Adrenal gland (tissue), 9 donors: ENCODE measurements at regions not wholly inside any gene's neighbourhood (a gene's known extent, or its start where the extent isn't known, plus 50 kb on each side); places are given as distances from the start of the nearest gene placed in this dataset.
A peak's percentile ranks its signal among the peaks of the same experiment; 100 is the strongest.

Experiments
- DNase-seq, 7 donors: peaks; one replicate each; pipeline ENCODE4 v3.0.0-alpha.2; 2019 to 2020
- H3K27ac ChIP-seq, 5 donors: fragments of 200-600 bp; sonication (generic) in 4 of 5; 1 replicate in 3 of 5; 2 replicates in 2 of 5; pipeline versions ENCODE4 v1.5.1 to v1.8.0; 2016 to 2020; ENCODE audit warnings: mild to moderate bottlenecking in 1 of 5
- H3K27me3 ChIP-seq: fragments of 200-600 bp; 2 replicates; pipeline ENCODE4 v1.8.0; 2021
- H3K36me3 ChIP-seq, 2 donors: fragments of 200-600 bp; replicated peaks in 1 of 2; 1 replicate in 1 of 2; 2 replicates in 1 of 2; pipeline versions ENCODE4 v1.5.1 to v1.8.0; 2018 to 2022
- H3K4me1 ChIP-seq, 2 donors: fragments of 200-600 bp; replicated peaks in 1 of 2; 1 replicate in 1 of 2; 2 replicates in 1 of 2; pipeline versions ENCODE4 v1.5.1 to v1.8.0; 2018 to 2021
- H3K4me3 ChIP-seq, 4 donors: fragments of 200-600 bp; sonication (generic) in 3 of 4; one replicate each; pipeline ENCODE4 v1.5.1; 2016 to 2018
- H3K9me3 ChIP-seq, 3 donors: fragments of 200-600 bp; sonication (generic) in 1 of 3; replicated peaks in 1 of 3; 1 replicate in 2 of 3; 2 replicates in 1 of 3; pipeline versions ENCODE4 v1.5.1 to v1.8.0; 2016 to 2021
- POLR2A ChIP-seq, 2 donors: fragments of 450-650 bp; IDR thresholded peaks; one replicate each; pipeline ENCODE4 v1.6.1; 2017; ENCODE audit warnings: antibody characterized with exemption in 2 of 2, mild to moderate bottlenecking in 2 of 2, moderate library complexity in 1 of 2
- WGBS, 4 donors: extraction: QIAGEN DNeasy Blood & Tissue Kit in 2 of 4; methylation state at CpG; one replicate each; pipeline versions ENCODE4 v1.1.5 to v1.1.7; 2013 to 2017; 5-methylcytosine and 5-hydroxymethylcytosine counted together
- intact Hi-C, 2 donors: fragments of 100-400 bp; cut with DNase I; formaldehyde crosslinking; loops; one replicate each; pipeline versions ENCODE4 v1.14.1 to v1.15.0; 2022 to 2023
- TF ChIP-seq, protein P1 (sequence below), 6 experiments: fragments of 450-650 bp in 4 of 6; fragments of 200-600 bp in 2 of 6; sonication (generic) in 1 of 6; IDR thresholded peaks; 1 replicate in 5 of 6; 2 replicates in 1 of 6; pipeline versions ENCODE4 v1.5.1 to v1.8.0; 2016 to 2021; ENCODE audit warnings: antibody characterized with exemption in 6 of 6, mild to moderate bottlenecking in 2 of 6, moderate library complexity in 1 of 6
- donor health status: healthy with polysubstance abuse.
- donor health status: Bipolar disorder and iron deficiency.
- donor health status: DM: yes; HTN: yes; CAD: no.
- donor health status: DM: no; HTN: no; CAD: no.
- donor health status: DM: no; HTN: no; CAD: no.

GRCh38 chr10:130961506-130962239, 349.8 kb downstream of the TCERG1L start:
- no peak overlapping the region for H3K27ac ChIP-seq
- H3K27me3 ChIP-seq, result peaks cover 5% of the 10 kb centered on the region
- DNase-seq, result no peak
- TF ChIP-seq POLR2A (IDR thresholded peaks at IDR 0.05), result no peak
- TF ChIP-seq, protein P1, sequence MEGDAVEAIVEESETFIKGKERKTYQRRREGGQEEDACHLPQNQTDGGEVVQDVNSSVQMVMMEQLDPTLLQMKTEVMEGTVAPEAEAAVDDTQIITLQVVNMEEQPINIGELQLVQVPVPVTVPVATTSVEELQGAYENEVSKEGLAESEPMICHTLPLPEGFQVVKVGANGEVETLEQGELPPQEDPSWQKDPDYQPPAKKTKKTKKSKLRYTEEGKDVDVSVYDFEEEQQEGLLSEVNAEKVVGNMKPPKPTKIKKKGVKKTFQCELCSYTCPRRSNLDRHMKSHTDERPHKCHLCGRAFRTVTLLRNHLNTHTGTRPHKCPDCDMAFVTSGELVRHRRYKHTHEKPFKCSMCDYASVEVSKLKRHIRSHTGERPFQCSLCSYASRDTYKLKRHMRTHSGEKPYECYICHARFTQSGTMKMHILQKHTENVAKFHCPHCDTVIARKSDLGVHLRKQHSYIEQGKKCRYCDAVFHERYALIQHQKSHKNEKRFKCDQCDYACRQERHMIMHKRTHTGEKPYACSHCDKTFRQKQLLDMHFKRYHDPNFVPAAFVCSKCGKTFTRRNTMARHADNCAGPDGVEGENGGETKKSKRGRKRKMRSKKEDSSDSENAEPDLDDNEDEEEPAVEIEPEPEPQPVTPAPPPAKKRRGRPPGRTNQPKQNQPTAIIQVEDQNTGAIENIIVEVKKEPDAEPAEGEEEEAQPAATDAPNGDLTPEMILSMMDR (IDR thresholded peaks at IDR 0.05), result no peak
- no peaks in the 10 kb centered on the region for H3K4me1 ChIP-seq
- 87 to 89% (median 88%) methylated on average over 4 to 5 of the region's 5 CpGs for WGBS, 4 donors
- no peak overlapping the region for H3K4me3 ChIP-seq
- no peaks in the 10 kb centered on the region for H3K36me3 ChIP-seq
- no peaks in the 10 kb centered on the region for H3K9me3 ChIP-seq
- intact Hi-C loops, result no loop called here

DNA sequence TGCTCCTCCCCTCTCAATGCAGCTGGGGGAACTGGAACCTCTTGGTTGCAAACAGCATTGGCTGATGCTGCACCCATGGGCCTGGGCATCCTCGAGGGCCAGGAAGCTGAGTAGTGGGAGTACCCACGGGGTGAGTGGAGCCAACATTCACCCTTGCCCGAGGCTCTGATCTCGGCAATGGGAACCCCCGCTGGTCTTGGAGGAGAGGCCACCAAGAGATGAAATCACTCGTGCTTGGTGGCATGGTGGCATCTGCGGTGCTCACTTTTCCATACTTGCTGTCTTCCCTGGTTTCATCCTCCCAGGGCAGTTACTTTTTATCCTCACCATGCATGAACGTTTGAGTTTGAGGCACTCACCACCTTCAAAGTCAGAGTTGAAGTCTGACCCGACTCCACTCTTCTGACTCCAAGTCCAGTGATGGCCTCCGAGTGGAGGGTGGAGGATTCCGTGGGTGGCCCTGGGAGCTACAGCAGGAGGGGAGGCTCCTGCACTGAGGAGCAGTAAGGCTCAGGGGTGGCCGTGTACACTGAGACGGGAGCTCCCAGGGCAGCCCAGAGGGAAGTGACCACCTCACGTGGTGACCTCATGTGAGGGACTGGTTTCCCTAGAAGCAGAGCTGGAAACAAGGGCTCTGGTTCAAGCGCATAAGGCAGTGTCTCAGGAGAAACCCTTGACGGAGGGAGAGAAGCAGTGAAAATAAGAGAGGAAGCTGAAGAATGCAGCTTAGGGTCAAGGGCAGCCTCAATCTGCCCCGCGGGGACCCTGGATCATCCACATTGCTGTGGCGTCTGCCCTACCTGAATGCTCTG, 349.1 kb downstream of the TCERG1L start:
- H3K4me3 ChIP-seq, result no peak overlapping the region
- WGBS, 4 donors, result 65 to 77% (median 73%) methylated on average over 11 to 19 of the region's 19 CpGs
- intact Hi-C loops, result no loop called here
- DNase-seq, result peak in 1 of 7 donors; percentile 17
- H3K27me3 ChIP-seq, result peaks cover 5% of the 10 kb centered on the region
- H3K4me1 ChIP-seq, result no peaks in the 10 kb centered on the region
- no peak for TF ChIP-seq POLR2A (IDR thresholded peaks at IDR 0.05)
- TF ChIP-seq, protein P1 (IDR thresholded peaks at IDR 0.05), result no peak
- H3K9me3 ChIP-seq, result no peaks in the 10 kb centered on the region
- H3K27ac ChIP-seq, result no peak overlapping the region
- H3K36me3 ChIP-seq, result no peaks in the 10 kb centered on the region

DNA sequence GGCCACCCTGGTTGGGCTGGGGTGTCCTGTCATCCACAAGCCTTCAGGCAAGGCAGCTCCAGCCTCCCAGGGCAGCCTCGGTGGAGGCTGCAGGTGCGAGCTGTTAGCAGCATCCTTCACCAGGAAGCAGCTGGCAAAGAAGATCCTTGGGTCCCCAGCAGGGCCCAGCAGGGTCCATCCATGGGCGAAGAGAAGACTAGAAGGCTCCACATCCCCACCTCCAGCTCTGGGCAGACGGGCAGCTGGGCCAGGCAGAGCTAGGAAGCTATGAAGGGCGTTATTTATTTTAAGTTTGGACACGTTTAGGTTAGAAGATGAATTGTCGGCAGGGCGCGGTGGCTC, 348.5 kb downstream of the TCERG1L start:
- WGBS, 4 donors, result 73 to 80% (median 79%) methylated on average over 7 to 9 of the region's 9 CpGs
- Histone ChIP-seq H3K9me3 (no peaks in the 10 kb centered on the region), H3K4me1 (no peaks in the 10 kb centered on the region), H3K27me3 (peaks cover 5% of the 10 kb centered on the region), H3K4me3 (no peak overlapping the region), H3K27ac (no peak overlapping the region), H3K36me3 (no peaks in the 10 kb centered on the region)
- intact Hi-C loops, result no loop called here
- TF ChIP-seq, protein P1 (IDR thresholded peaks at IDR 0.05), result no peak
- TF ChIP-seq POLR2A (IDR thresholded peaks at IDR 0.05), result no peak
- DNase-seq, result peak in 1 of 7 donors; percentile 18

GRCh38 chr10:130963786-130964522, 347.6 kb downstream of the TCERG1L start:
- no peak for TF ChIP-seq POLR2A (IDR thresholded peaks at IDR 0.05)
- TF ChIP-seq, protein P1 (IDR thresholded peaks at IDR 0.05), result no peak
- Histone ChIP-seq H3K27me3 (peaks cover 5% of the 10 kb centered on the region), H3K4me1 (no peaks in the 10 kb centered on the region), H3K9me3 (no peaks in the 10 kb centered on the region), H3K36me3 (no peaks in the 10 kb centered on the region), H3K4me3 (no peak overlapping the region), H3K27ac (no peak overlapping the region)
- WGBS, 4 donors, result 70 to 81% (median 71%) methylated on average over 16 of the region's 16 CpGs
- DNase-seq, result peak in 1 of 7 donors; percentile 18
- intact Hi-C loops, result no loop called here
